ENCODE measurements at regions not wholly inside any gene's neighbourhood (a gene's known extent, or its start where the extent isn't known, plus 50 kb on each side); places are given as distances from the start of the nearest gene placed in this dataset.

DNA sequence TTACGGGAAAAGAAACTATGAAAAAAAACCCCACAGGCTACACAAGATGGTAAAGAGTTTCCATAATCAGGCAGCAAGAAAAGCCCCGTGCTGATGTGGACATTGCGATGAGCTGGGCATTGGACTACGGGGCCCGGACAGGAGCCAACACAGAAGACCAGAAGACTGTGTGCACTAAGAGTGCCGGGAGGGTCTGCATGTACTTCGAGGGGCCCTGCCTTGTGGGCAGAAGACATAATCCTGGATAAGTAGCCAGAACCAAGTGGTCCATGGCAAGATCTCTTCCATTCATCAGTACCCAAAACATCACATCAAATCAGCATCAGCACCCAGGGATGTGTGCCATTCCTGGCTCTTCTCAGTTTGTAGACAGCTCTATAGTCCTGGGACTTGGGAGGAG is 317.8 kb downstream of the FGF9 start:
- TF ChIP-seq, protein P1, sequence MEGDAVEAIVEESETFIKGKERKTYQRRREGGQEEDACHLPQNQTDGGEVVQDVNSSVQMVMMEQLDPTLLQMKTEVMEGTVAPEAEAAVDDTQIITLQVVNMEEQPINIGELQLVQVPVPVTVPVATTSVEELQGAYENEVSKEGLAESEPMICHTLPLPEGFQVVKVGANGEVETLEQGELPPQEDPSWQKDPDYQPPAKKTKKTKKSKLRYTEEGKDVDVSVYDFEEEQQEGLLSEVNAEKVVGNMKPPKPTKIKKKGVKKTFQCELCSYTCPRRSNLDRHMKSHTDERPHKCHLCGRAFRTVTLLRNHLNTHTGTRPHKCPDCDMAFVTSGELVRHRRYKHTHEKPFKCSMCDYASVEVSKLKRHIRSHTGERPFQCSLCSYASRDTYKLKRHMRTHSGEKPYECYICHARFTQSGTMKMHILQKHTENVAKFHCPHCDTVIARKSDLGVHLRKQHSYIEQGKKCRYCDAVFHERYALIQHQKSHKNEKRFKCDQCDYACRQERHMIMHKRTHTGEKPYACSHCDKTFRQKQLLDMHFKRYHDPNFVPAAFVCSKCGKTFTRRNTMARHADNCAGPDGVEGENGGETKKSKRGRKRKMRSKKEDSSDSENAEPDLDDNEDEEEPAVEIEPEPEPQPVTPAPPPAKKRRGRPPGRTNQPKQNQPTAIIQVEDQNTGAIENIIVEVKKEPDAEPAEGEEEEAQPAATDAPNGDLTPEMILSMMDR (IDR thresholded peaks at IDR 0.05): no peak
- TF ChIP-seq POLR2A (IDR thresholded peaks at IDR 0.05): no peak
